ENCODE measurements at regions not wholly inside any gene's neighbourhood (a gene's known extent, or its start where the extent isn't known, plus 50 kb on each side); places are given as distances from the start of the nearest gene placed in this dataset. TPM values are rescaled to one million over a fixed set of nuclear protein-coding genes. Genes with fewer than 3 reads are reported as not detected.

Small RNA genes in the stretch of these regions (small RNA-seq; reads per million reads assigned to genes)
- gene AC107983.1: not detected
